ENCODE measurements at regions not wholly inside any gene's neighbourhood (a gene's known extent, or its start where the extent isn't known, plus 50 kb on each side); places are given as distances from the start of the nearest gene placed in this dataset.

- in situ Hi-C loops (cut with HindIII; ENCODE audit: low sequenced_read_pairs), result no loop called here
Measured at GRCh38 chr1:65734979-65735378, 57.7 kb upstream of the PDE4B start.

GRCh38 chr1:65741993-65742392, 50.7 kb upstream of the PDE4B start:
- in situ Hi-C loops (cut with HindIII; ENCODE audit: low sequenced_read_pairs), result no loop called here

Data from endothelial cell of hepatic sinusoid (primary cell).